ENCODE measurements at regions not wholly inside any gene's neighbourhood (a gene's known extent, or its start where the extent isn't known, plus 50 kb on each side); places are given as distances from the start of the nearest gene placed in this dataset.

DNA sequence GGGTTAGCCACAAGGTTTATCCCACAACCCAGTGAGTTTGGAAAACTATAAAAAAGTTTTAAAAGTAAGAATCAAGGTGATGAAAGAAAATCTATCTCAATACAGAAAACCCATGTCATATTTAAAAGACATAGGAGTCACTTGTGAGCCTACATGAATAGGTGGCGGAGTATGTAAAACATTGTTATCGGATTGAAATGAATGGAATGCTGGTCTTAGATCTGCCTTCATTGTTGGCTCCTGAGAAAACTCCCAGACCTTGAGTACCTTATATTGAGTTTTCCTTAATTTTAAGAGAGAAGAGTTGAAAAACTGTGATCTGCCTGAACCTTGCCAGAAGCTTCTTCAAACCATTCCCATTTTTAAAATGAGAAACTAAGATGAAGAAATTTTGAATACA lies 551.1 kb downstream of the EFNA5 start (continued):
- TF ChIP-seq ZBTB10 (tag by site-specific recombination; IDR thresholded peaks at IDR 0.05) (no peak), ZNF114 (tag by site-specific recombination; IDR thresholded peaks at IDR 0.05) (no peak), ZNF202 (tag by site-specific recombination; IDR thresholded peaks at IDR 0.05; ENCODE audit: borderline replicate concordance) (no peak), ZNF211 (tag by site-specific recombination; IDR thresholded peaks at IDR 0.05; ENCODE audit: low read depth) (no peak)

DNA sequence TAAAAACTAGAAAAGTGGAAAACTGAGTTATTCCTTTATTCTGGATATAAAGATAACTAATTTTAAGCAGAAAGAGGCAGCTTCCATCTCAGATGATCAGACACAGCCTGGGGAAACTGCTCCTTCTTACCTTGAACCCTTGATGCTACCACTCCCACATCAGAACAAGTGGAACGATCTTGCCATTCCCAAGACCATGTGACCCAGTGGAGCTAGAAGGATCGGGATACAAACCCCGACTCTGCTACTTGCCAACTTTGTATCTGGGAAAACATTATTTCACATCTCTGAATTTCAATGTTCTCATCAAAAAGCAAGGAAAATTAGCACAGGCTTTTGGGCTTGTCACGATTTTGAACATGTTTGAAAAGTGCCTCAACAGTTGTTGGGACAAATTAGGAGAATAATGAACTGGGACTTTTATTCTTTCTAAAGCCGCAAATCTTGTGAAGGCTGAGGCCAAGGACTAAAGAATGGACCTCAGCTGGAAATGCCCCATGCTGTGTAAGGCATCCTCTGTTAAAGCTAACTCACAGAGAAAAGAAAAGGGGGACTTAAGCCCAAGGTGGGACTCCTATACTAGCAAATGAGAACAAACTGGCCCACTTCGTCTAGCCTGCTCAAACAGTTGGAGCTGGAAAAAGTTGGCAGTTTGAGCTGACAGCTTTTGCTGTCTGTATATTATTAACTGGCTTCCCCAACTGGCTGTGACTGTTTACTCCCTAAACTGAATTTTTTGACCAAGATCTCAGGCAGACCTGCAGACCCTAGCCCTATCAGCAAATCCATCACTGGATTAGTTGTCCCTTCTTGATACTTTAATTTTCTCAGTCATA lies 552.3 kb downstream of the EFNA5 start:
- Histone ChIP-seq H3K36me3 (ENCODE audit: control insufficient read depth in 2 of 2, insufficient read depth in 1 of 2, low read length in 2 of 2) (no peaks in the 10 kb centered on the region), H3K4me1 (ENCODE audit: control insufficient read depth, insufficient read depth, low read length) (no peaks in the 10 kb centered on the region), H3K9me3 (ENCODE audit: control insufficient read depth, insufficient read depth, low read depth, low read length) (no peaks in the 10 kb centered on the region), H3K27ac (ENCODE audit: extremely low read depth, low read depth, low read length) (no peak overlapping the region), H3K4me3 (ENCODE audit: low read depth, low read length) (no peak overlapping the region)
- TF ChIP-seq MEIS1 (CRISPR knock-in tag; IDR thresholded peaks at IDR 0.05; ENCODE audit: borderline replicate concordance): no peak
- TF ChIP-seq ZNF114 (tag by site-specific recombination; IDR thresholded peaks at IDR 0.05): no peak
- TF ChIP-seq KLF9 (tag by site-specific recombination; IDR thresholded peaks at IDR 0.05; ENCODE audit: low read depth): no peak
- TF ChIP-seq ZNF132 (tag by site-specific recombination; IDR thresholded peaks at IDR 0.05; ENCODE audit: borderline replicate concordance): no peak
- TF ChIP-seq GLIS2 (tag by site-specific recombination; IDR thresholded peaks at IDR 0.05): no peak
- no peak for TF ChIP-seq ZNF140 (tag by site-specific recombination; IDR thresholded peaks at IDR 0.05)
- TF ChIP-seq KLF7 (tag by site-specific recombination; IDR thresholded peaks at IDR 0.05; ENCODE audit: borderline replicate concordance): no peak
- TF ChIP-seq ZNF202 (tag by site-specific recombination; IDR thresholded peaks at IDR 0.05; ENCODE audit: borderline replicate concordance): no peak
- no peak for TF ChIP-seq ZNF791 (tag by site-specific recombination; IDR thresholded peaks at IDR 0.05)
- no peak for TF ChIP-seq ZNF274 (IDR thresholded peaks at IDR 0.05; ENCODE audit: low read length)
- no peak for TF ChIP-seq ZNF274 (tag by site-specific recombination; IDR thresholded peaks at IDR 0.05; ENCODE audit: borderline replicate concordance)
- no peak for TF ChIP-seq ZNF394 (tag by site-specific recombination; IDR thresholded peaks at IDR 0.05; ENCODE audit: borderline replicate concordance)
- no peak for TF ChIP-seq ZNF629 (tag by site-specific recombination; IDR thresholded peaks at IDR 0.05)
- no peak for TF ChIP-seq KLF16 (tag by site-specific recombination; IDR thresholded peaks at IDR 0.05)
- TF ChIP-seq ZNF600 (tag by site-specific recombination; IDR thresholded peaks at IDR 0.05): no peak
- ChIA-PET CTCF (no interaction called here), POLR2A (no interaction called here)

DNA sequence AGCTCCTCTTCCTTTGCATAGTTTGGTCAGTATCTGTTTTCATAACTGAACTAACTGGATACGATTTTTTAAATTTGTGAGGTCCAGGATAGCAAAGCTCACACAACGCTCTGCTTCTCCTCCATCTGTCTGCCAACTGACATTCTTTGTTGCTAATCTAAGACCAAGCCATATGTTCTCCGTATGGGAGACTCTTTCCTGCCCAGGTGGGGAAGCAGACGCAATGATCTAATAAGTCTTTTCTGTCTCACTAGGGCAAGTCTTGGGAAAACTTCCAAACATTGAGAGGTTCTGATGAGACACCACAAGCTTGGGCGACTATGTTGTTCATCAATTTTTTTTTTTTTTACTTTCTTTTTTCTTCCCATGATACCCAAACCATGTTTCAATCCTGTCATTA lies 558.5 kb downstream of the EFNA5 start:
- no peak overlapping the region for H3K27ac ChIP-seq (ENCODE audit: extremely low read depth, low read depth, low read length)
- no peak overlapping the region for H3K4me3 ChIP-seq (ENCODE audit: low read depth, low read length)
- ChIA-PET CTCF (interaction anchor here (0.6 kb wide), 1 partner anchor 1149 kb away, joined by 3 read pairs; no protein-coding TSS in a partner anchor), POLR2A (interaction anchor here (1.1 kb wide), 1 partner anchor 11 kb away, joined by 3 read pairs; no protein-coding TSS in a partner anchor)
- no peaks in the 10 kb centered on the region for H3K4me1 ChIP-seq (ENCODE audit: control insufficient read depth, insufficient read depth, low read length)
- no peaks in the 10 kb centered on the region for H3K36me3 ChIP-seq (ENCODE audit: control insufficient read depth in 2 of 2, insufficient read depth in 1 of 2, low read length in 2 of 2)
- H3K9me3 ChIP-seq (ENCODE audit: control insufficient read depth, insufficient read depth, low read depth, low read length): no peaks in the 10 kb centered on the region
- TF ChIP-seq ZNF274 (IDR thresholded peaks at IDR 0.05; ENCODE audit: low read length): no peak
- TF ChIP-seq ZNF274 (tag by site-specific recombination; IDR thresholded peaks at IDR 0.05; ENCODE audit: borderline replicate concordance): no peak
- TF ChIP-seq ZNF555 (tag by site-specific recombination; conservative IDR thresholded peaks at IDR 0.05): no peak
- no peak for TF ChIP-seq ZNF830 (tag by site-specific recombination; IDR thresholded peaks at IDR 0.05; ENCODE audit: low read depth)
- TF ChIP-seq ZNF19 (tag by site-specific recombination; IDR thresholded peaks at IDR 0.05; ENCODE audit: low read depth): no peak
- TF ChIP-seq ZNF292 (tag by site-specific recombination; IDR thresholded peaks at IDR 0.05; ENCODE audit: borderline replicate concordance, low read depth): no peak
- TF ChIP-seq YY1 (tag by site-specific recombination; IDR thresholded peaks at IDR 0.05): no peak
- no peak for TF ChIP-seq TRIM28 (IDR thresholded peaks at IDR 0.05; ENCODE audit: borderline replicate concordance, low read length)
- TF ChIP-seq ZNF239 (tag by site-specific recombination; IDR thresholded peaks at IDR 0.05): no peak
- no peak for TF ChIP-seq ZNF561 (tag by site-specific recombination; IDR thresholded peaks at IDR 0.05; ENCODE audit: borderline replicate concordance)
- no peak for TF ChIP-seq ZNF354C (tag by site-specific recombination; IDR thresholded peaks at IDR 0.05; ENCODE audit: borderline replicate concordance, low read depth)
- TF ChIP-seq KLF10 (tag by site-specific recombination; IDR thresholded peaks at IDR 0.05): no peak
- no peak for TF ChIP-seq PRDM4 (tag by site-specific recombination; IDR thresholded peaks at IDR 0.05)
- TF ChIP-seq ZNF214 (tag by site-specific recombination; IDR thresholded peaks at IDR 0.05; ENCODE audit: borderline replicate concordance): no peak

Measured in HEK293 (cell line).